Trophoblast cell (in vitro differentiated cells and primary cell): ENCODE measurements at regions not wholly inside any gene's neighbourhood (a gene's known extent, or its start where the extent isn't known, plus 50 kb on each side); places are given as distances from the start of the nearest gene placed in this dataset.
"Not testable (repeated sequence)": the region's sequence is repeated elsewhere in the genome, so short reads cannot be mapped to it uniquely, and the experiment has no call there.

ENCODE experiments used
- DNase-seq, 2 donors: peaks; one replicate each; pipeline ENCODE4 v3.0.0-alpha.2; 2016
- H2AFZ ChIP-seq: 2 replicates; pipeline ENCODE4 v1.6.1; 2013; ENCODE audit warnings: low read length, moderate library complexity, mild to moderate bottlenecking; ENCODE audit not compliant: insufficient read depth, poor library complexity
- H2AK5ac ChIP-seq: 2 replicates; pipeline ENCODE4 v1.6.1; 2013; ENCODE audit warnings: mild to moderate bottlenecking, low read length
- H2BK120ac ChIP-seq: 2 replicates; pipeline ENCODE4 v1.6.1; 2013; ENCODE audit warnings: low read length, mild to moderate bottlenecking, moderate library complexity; ENCODE audit not compliant: insufficient read depth, poor library complexity
- H2BK12ac ChIP-seq: 2 replicates; pipeline ENCODE4 v1.6.1; 2013; ENCODE audit warnings: mild to moderate bottlenecking, low read length, moderate library complexity
- H2BK5ac ChIP-seq: 2 replicates; pipeline ENCODE4 v1.6.1; 2013; ENCODE audit warnings: low read length, low read depth, moderate library complexity, mild to moderate bottlenecking; ENCODE audit not compliant: poor library complexity
- H3K14ac ChIP-seq: 2 replicates; pipeline ENCODE4 v1.6.1; 2013; ENCODE audit warnings: mild to moderate bottlenecking, low read length
- H3K18ac ChIP-seq: 2 replicates; pipeline ENCODE4 v1.6.1; 2013; ENCODE audit warnings: mild to moderate bottlenecking, low read length
- H3K23ac ChIP-seq: 2 replicates; pipeline ENCODE4 v1.6.1; 2013; ENCODE audit warnings: low read length
- H3K27ac ChIP-seq: 2 replicates; pipeline ENCODE4 v1.5.1; 2013; ENCODE audit warnings: low read depth, mild to moderate bottlenecking, inconsistent platforms, low read length, moderate library complexity
- H3K27me3 ChIP-seq: 2 replicates; pipeline ENCODE4 v1.6.1; 2013; ENCODE audit warnings: inconsistent platforms, mild to moderate bottlenecking, low read length, moderate library complexity; ENCODE audit not compliant: insufficient read depth
- H3K36me3 ChIP-seq, 2 experiments: 1 replicate in 1 of 2; 2 replicates in 1 of 2; pipeline ENCODE4 v1.6.1; 2013; ENCODE audit warnings: low read length in 2 of 2, mild to moderate bottlenecking in 2 of 2, moderate library complexity in 1 of 2; ENCODE audit not compliant: insufficient read depth in 2 of 2, control insufficient read depth in 1 of 2
- H3K4ac ChIP-seq: 2 replicates; pipeline ENCODE4 v1.6.1; 2013; ENCODE audit warnings: low read depth, mild to moderate bottlenecking, low read length, moderate library complexity
- H3K4me1 ChIP-seq, 2 experiments: 1 replicate in 1 of 2; 2 replicates in 1 of 2; pipeline ENCODE4 v1.6.1; 2013; ENCODE audit warnings: low read length in 2 of 2, mild to moderate bottlenecking in 2 of 2, moderate library complexity in 1 of 2; ENCODE audit not compliant: insufficient read depth in 2 of 2, control insufficient read depth in 1 of 2
- H3K4me2 ChIP-seq: 2 replicates; pipeline ENCODE4 v1.6.1; 2013; ENCODE audit warnings: inconsistent platforms, mild to moderate bottlenecking, low read length, moderate library complexity
- H3K4me3 ChIP-seq: 2 replicates; pipeline ENCODE4 v1.5.1; 2013; ENCODE audit warnings: mild to moderate bottlenecking, low read depth, low read length, inconsistent platforms
- H3K79me1 ChIP-seq: one replicate; pipeline ENCODE4 v1.6.1; 2013; ENCODE audit warnings: low read length
- H3K79me2 ChIP-seq: 2 replicates; pipeline ENCODE4 v1.6.1; 2013; ENCODE audit warnings: low read length, mild to moderate bottlenecking; ENCODE audit not compliant: control insufficient read depth, insufficient read depth, poor library complexity
- H3K9ac ChIP-seq: 2 replicates; pipeline ENCODE4 v1.6.1; 2013; ENCODE audit warnings: mild to moderate bottlenecking, low read length
- H3K9me3 ChIP-seq: 2 replicates; pipeline ENCODE4 v1.6.1; 2013; ENCODE audit warnings: low read depth, mild to moderate bottlenecking, control low read depth, inconsistent platforms, low read length; ENCODE audit not compliant: insufficient read depth
- H4K12ac ChIP-seq: 2 replicates; pipeline ENCODE4 v1.6.1; 2013; ENCODE audit warnings: low read depth, mild to moderate bottlenecking, low read length, moderate library complexity
- H4K8ac ChIP-seq: 2 replicates; pipeline ENCODE4 v1.6.1; 2013; ENCODE audit warnings: low read depth, mild to moderate bottlenecking, low read length, moderate library complexity
- H4K91ac ChIP-seq: one replicate; pipeline ENCODE4 v1.6.1; 2013; ENCODE audit warnings: low read depth, mild to moderate bottlenecking, low read length, moderate library complexity
- WGBS: extraction: QIAGEN DNeasy Blood & Tissue Kit; methylation state at CpG from one replicate; pipeline ENCODE4 v1.1.7; 2013; ENCODE audit warnings: missing lambda C conversion rate; ENCODE audit not compliant: insufficient read length, insufficient coverage; ENCODE audit errors: extremely low coverage; 5-methylcytosine and 5-hydroxymethylcytosine counted together

- not testable (repeated sequence) for DNase-seq, H3K4ac ChIP-seq, H3K18ac ChIP-seq, H2AK5ac ChIP-seq, H3K9me3 ChIP-seq, H3K27me3 ChIP-seq, H3K4me3 ChIP-seq, H3K9ac ChIP-seq, H3K4me2 ChIP-seq, H3K36me3 ChIP-seq, H3K14ac ChIP-seq, H3K79me2 ChIP-seq, H3K23ac ChIP-seq, H4K12ac ChIP-seq, H2AFZ ChIP-seq
- WGBS: no CpG with 5 or more reads among the region's 4 CpGs
- Histone ChIP-seq H3K4me1 (peaks cover 19% of the 10 kb centered on the region in 2 experiments), H3K27ac (peak overlapping the region; percentile 80), H4K91ac (peak overlapping the region; percentile 7), H2BK12ac (peak overlapping the region; percentile 54), H2BK120ac (peak overlapping the region; percentile 72), H4K8ac (peak overlapping the region; percentile 16), H2BK5ac (peak overlapping the region; percentile 36), H3K79me1 (peaks cover 18% of the 10 kb centered on the region)
These were observed 86.5 kb upstream of the ABHD2 start for GRCh38 chr15:89001708-89002275.

GRCh38 chr15:89002281-89002761 is 85.9 kb upstream of the ABHD2 start:
- peak overlapping the region; percentile 35 for H2AFZ ChIP-seq
- no peak overlapping the region for H3K4ac ChIP-seq
- no peak overlapping the region for H3K23ac ChIP-seq
- no peak for DNase-seq
- no CpG with 5 or more reads among the region's 5 CpGs for WGBS
- H2BK5ac ChIP-seq: peak overlapping the region; percentile 82
- peak overlapping the region; percentile 80 for H3K27ac ChIP-seq
- peak overlapping the region; percentile 81 for H4K91ac ChIP-seq
- H3K9me3 ChIP-seq: no peaks in the 10 kb centered on the region
- peak overlapping the region; percentile 79 for H4K8ac ChIP-seq
- H4K12ac ChIP-seq: peak overlapping the region; percentile 23
- H3K4me2 ChIP-seq: no peak overlapping the region
- H3K14ac ChIP-seq: peak overlapping the region; percentile 30
- no peaks in the 10 kb centered on the region for H3K27me3 ChIP-seq
- H3K36me3 ChIP-seq: no peaks in the 10 kb centered on the region
- no peak overlapping the region for H3K9ac ChIP-seq
- no peaks in the 10 kb centered on the region for H3K79me2 ChIP-seq
- H3K18ac ChIP-seq: peak overlapping the region; percentile 34
- H3K4me3 ChIP-seq: no peak overlapping the region
- H3K4me1 ChIP-seq: peaks cover 19% of the 10 kb centered on the region in 2 experiments
- peak overlapping the region; percentile 74 for H2BK12ac ChIP-seq
- peak overlapping the region; percentile 77 for H2BK120ac ChIP-seq
- peak overlapping the region; percentile 61 for H2AK5ac ChIP-seq
- peaks cover 15% of the 10 kb centered on the region for H3K79me1 ChIP-seq

- no peak overlapping the region for H2AFZ ChIP-seq
- no peaks in the 10 kb centered on the region for H3K79me2 ChIP-seq
- H3K9ac ChIP-seq: no peak overlapping the region
- H3K4me2 ChIP-seq: no peak overlapping the region
- H2BK5ac ChIP-seq: peak overlapping the region; percentile 82
- H3K18ac ChIP-seq: no peak overlapping the region
- no peak overlapping the region for H3K14ac ChIP-seq
- H2AK5ac ChIP-seq: no peak overlapping the region
- H3K23ac ChIP-seq: no peak overlapping the region
- peak overlapping the region; percentile 81 for H4K91ac ChIP-seq
- H3K27me3 ChIP-seq: no peaks in the 10 kb centered on the region
- H3K36me3 ChIP-seq: no peaks in the 10 kb centered on the region
- H3K27ac ChIP-seq: peak overlapping the region; percentile 80
- H3K79me1 ChIP-seq: peaks cover 11% of the 10 kb centered on the region
- peaks cover 15 to 19% of the 10 kb centered on the region in 2 experiments for H3K4me1 ChIP-seq
- DNase-seq: no peak
- H3K9me3 ChIP-seq: no peaks in the 10 kb centered on the region
- no peak overlapping the region for H4K12ac ChIP-seq
- peak overlapping the region; percentile 74 for H2BK12ac ChIP-seq
- no CpG with 5 or more reads among the region's 5 CpGs for WGBS
- no peak overlapping the region for H3K4ac ChIP-seq
- no peak overlapping the region for H3K4me3 ChIP-seq
- peak overlapping the region; percentile 79 for H4K8ac ChIP-seq
- no peak overlapping the region for H2BK120ac ChIP-seq
These were observed 85.4 kb upstream of the ABHD2 start for GRCh38 chr15:89002830-89003229.

- no peak overlapping the region for H3K9ac ChIP-seq
- WGBS: no CpG with 5 or more reads among the region's 11 CpGs
These were observed 84.2 kb upstream of the ABHD2 start for GRCh38 chr15:89003865-89004725.

More at GRCh38 chr15:89003865-89004725, 84.2 kb upstream of the ABHD2 start:
- Histone ChIP-seq H2BK120ac (no peak overlapping the region), H3K4me3 (no peak overlapping the region), H3K9me3 (no peaks in the 10 kb centered on the region), H3K14ac (no peak overlapping the region), H3K4ac (no peak overlapping the region), H3K4me2 (no peak overlapping the region), H2AFZ (no peak overlapping the region), H3K79me2 (no peaks in the 10 kb centered on the region), H2BK12ac (peak overlapping the region; percentile 16), H4K8ac (no peak overlapping the region), H3K18ac (no peak overlapping the region), H4K12ac (no peak overlapping the region), H3K4me1 (peaks cover 15 to 16% of the 10 kb centered on the region in 2 experiments), H4K91ac (peak overlapping the region; percentile 42), H3K79me1 (peaks cover 7% of the 10 kb centered on the region), H3K27ac (no peak overlapping the region), H3K27me3 (no peaks in the 10 kb centered on the region), H2AK5ac (no peak overlapping the region), H2BK5ac (no peak overlapping the region), H3K36me3 (no peaks in the 10 kb centered on the region), H3K23ac (no peak overlapping the region)
- peak in 1 of 2 donors; percentile 28 for DNase-seq
